ENCODE measurements at regions not wholly inside any gene's neighbourhood (a gene's known extent, or its start where the extent isn't known, plus 50 kb on each side); places are given as distances from the start of the nearest gene placed in this dataset.

- Mint-ChIP-seq H3K27ac (no peak overlapping the region), H3K9me3 (peaks cover 3% of the 10 kb centered on the region)
Observed at GRCh38 chr2:150166313-150167051, 321.0 kb downstream of the RND3 start.

DNA sequence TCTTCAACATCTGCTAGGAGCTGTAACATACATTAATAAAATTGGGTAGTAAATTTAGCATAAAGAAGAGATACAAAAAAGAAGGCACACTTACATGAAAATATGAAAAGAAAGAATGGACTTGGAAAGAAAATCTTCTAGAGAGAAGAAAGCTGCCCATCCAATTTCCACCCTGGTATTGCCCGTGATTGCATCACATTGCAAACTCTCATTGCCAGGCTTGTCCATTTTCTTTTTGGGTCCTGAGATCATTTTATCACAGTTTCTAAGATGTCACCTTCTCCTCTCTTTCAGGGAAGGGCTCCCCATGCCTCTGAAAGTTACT lies 321.5 kb downstream of the RND3 start:
- Histone ChIP-seq H3K4me1 (ENCODE audit: insufficient read depth, low read length) (no peaks in the 10 kb centered on the region), H3K27me3 (ENCODE audit: control insufficient read depth in 1 of 2, insufficient read depth in 2 of 2, low read length in 2 of 2) (no peaks in the 10 kb centered on the region), H3K27ac (ENCODE audit: low read depth in 1 of 2, low read length in 2 of 2) (no peak overlapping the region), H3K9me3 (ENCODE audit: control insufficient read depth in 1 of 2, insufficient read depth in 1 of 2, low read length in 2 of 2) (peaks cover 0 to 3% of the 10 kb centered on the region in 2 experiments), H3K36me3 (ENCODE audit: insufficient read depth, low read length) (no peaks in the 10 kb centered on the region), H3K4me3 (ENCODE audit: low read length) (no peak overlapping the region)
- Mint-ChIP-seq H3K4me3 (no peak overlapping the region), H3K4me1 (ENCODE audit: low read depth) (no peaks in the 10 kb centered on the region), H3K9me3 (peaks cover 3% of the 10 kb centered on the region), H3K36me3 (ENCODE audit: low read depth) (no peaks in the 10 kb centered on the region), H3K27ac (no peak overlapping the region), H3K27me3 (no peaks in the 10 kb centered on the region)
- intact Hi-C loops (cut with DNase I, micrococcal nuclease): no loop called here
- ChIA-PET CTCF (no interaction called here), POLR2A (no interaction called here)
- no peak for ATAC-seq (ENCODE audit: poor library complexity)
- no peak for DNase-seq
- TF ChIP-seq, protein P1, sequence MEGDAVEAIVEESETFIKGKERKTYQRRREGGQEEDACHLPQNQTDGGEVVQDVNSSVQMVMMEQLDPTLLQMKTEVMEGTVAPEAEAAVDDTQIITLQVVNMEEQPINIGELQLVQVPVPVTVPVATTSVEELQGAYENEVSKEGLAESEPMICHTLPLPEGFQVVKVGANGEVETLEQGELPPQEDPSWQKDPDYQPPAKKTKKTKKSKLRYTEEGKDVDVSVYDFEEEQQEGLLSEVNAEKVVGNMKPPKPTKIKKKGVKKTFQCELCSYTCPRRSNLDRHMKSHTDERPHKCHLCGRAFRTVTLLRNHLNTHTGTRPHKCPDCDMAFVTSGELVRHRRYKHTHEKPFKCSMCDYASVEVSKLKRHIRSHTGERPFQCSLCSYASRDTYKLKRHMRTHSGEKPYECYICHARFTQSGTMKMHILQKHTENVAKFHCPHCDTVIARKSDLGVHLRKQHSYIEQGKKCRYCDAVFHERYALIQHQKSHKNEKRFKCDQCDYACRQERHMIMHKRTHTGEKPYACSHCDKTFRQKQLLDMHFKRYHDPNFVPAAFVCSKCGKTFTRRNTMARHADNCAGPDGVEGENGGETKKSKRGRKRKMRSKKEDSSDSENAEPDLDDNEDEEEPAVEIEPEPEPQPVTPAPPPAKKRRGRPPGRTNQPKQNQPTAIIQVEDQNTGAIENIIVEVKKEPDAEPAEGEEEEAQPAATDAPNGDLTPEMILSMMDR (IDR thresholded peaks at IDR 0.05): no peak

More at GRCh38 chr2:150166313-150167051, 321.0 kb downstream of the RND3 start:
- no peaks in the 10 kb centered on the region for H3K4me1 Mint-ChIP-seq (ENCODE audit: low read depth)
- Histone ChIP-seq H3K27me3 (ENCODE audit: control insufficient read depth in 1 of 2, insufficient read depth in 2 of 2, low read length in 2 of 2) (no peaks in the 10 kb centered on the region), H3K27ac (ENCODE audit: low read depth in 1 of 2, low read length in 2 of 2) (no peak overlapping the region), H3K4me3 (ENCODE audit: low read length) (no peak overlapping the region), H3K9me3 (ENCODE audit: control insufficient read depth in 1 of 2, insufficient read depth in 1 of 2, low read length in 2 of 2) (peaks cover 0 to 8% of the 10 kb centered on the region in 2 experiments), H3K4me1 (ENCODE audit: insufficient read depth, low read length) (no peaks in the 10 kb centered on the region), H3K36me3 (ENCODE audit: insufficient read depth, low read length) (no peaks in the 10 kb centered on the region)
- intact Hi-C loops (cut with DNase I, micrococcal nuclease): no loop called here
- no peaks in the 10 kb centered on the region for H3K27me3 Mint-ChIP-seq
- no peak overlapping the region for H3K4me3 Mint-ChIP-seq
- H3K36me3 Mint-ChIP-seq (ENCODE audit: low read depth): no peaks in the 10 kb centered on the region
- no peak for ATAC-seq (ENCODE audit: poor library complexity)
- ChIA-PET POLR2A (no interaction called here), CTCF (no interaction called here)
- no peak for DNase-seq
- TF ChIP-seq, protein P1 (IDR thresholded peaks at IDR 0.05): no peak

DNA sequence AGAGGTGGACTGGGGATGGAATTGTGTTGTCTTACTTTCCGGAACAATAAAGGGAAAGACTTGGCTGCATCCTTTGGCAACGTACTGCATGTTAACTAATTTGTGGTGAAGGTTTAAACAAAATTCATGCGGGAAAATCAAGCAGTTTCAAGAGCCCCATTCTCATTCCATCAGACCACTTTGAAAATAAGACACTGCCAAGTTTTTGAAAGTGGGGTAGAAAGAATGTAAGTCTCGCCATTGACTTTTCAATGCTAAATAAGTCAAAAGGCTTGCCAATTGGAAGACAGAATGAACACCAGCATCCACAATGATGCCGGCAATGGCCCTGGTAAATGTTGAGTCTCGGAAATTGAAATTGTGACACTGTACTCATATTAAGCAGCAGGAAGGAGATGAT lies 322.0 kb downstream of the RND3 start:
- DNase-seq: no peak

More for the DNA sequence above, 322.0 kb downstream of the RND3 start:
- no peaks in the 10 kb centered on the region for H3K9me3 ChIP-seq (ENCODE audit: control insufficient read depth in 1 of 2, insufficient read depth in 1 of 2, low read length in 2 of 2)
- ATAC-seq (ENCODE audit: poor library complexity): no peak
- intact Hi-C loops (cut with DNase I, micrococcal nuclease): no loop called here
- Mint-ChIP-seq H3K4me3 (no peak overlapping the region), H3K27me3 (no peaks in the 10 kb centered on the region), H3K4me1 (ENCODE audit: low read depth) (no peaks in the 10 kb centered on the region), H3K27ac (no peak overlapping the region), H3K9me3 (peaks cover 3% of the 10 kb centered on the region), H3K36me3 (ENCODE audit: low read depth) (no peaks in the 10 kb centered on the region)
- CTCF ChIA-PET: no interaction called here
- TF ChIP-seq, protein P1 (IDR thresholded peaks at IDR 0.05): no peak
- H3K4me3 ChIP-seq (ENCODE audit: low read length): no peak overlapping the region
- H3K4me1 ChIP-seq (ENCODE audit: insufficient read depth, low read length): no peaks in the 10 kb centered on the region
- H3K27ac ChIP-seq (ENCODE audit: low read depth in 1 of 2, low read length in 2 of 2): no peak overlapping the region
- H3K36me3 ChIP-seq (ENCODE audit: insufficient read depth, low read length): no peaks in the 10 kb centered on the region
- no peaks in the 10 kb centered on the region for H3K27me3 ChIP-seq (ENCODE audit: control insufficient read depth in 1 of 2, insufficient read depth in 2 of 2, low read length in 2 of 2)
- POLR2A ChIA-PET: no interaction called here

Measured in CD4-positive, alpha-beta T cell (primary cell).